Putamen (tissue), 1 donor: ENCODE measurements at regions not wholly inside any gene's neighbourhood (a gene's known extent, or its start where the extent isn't known, plus 50 kb on each side); places are given as distances from the start of the nearest gene placed in this dataset.

Source experiments
- DNase-seq: peaks from one replicate; pipeline ENCODE4 v3.0.0-alpha.2; 2016; ENCODE audit warnings: low spot score

GRCh38 chr16:86151239-86151851, 252.4 kb downstream of the IRF8 start:
- DNase-seq: no peak

GRCh38 chr16:86156155-86156554, 257.2 kb downstream of the IRF8 start:
- DNase-seq: no peak

- no peak for DNase-seq
These were observed 258.8 kb downstream of the IRF8 start for GRCh38 chr16:86157616-86158247.

- DNase-seq: no peak
These were observed 259.9 kb downstream of the IRF8 start for GRCh38 chr16:86158688-86159360.

DNA sequence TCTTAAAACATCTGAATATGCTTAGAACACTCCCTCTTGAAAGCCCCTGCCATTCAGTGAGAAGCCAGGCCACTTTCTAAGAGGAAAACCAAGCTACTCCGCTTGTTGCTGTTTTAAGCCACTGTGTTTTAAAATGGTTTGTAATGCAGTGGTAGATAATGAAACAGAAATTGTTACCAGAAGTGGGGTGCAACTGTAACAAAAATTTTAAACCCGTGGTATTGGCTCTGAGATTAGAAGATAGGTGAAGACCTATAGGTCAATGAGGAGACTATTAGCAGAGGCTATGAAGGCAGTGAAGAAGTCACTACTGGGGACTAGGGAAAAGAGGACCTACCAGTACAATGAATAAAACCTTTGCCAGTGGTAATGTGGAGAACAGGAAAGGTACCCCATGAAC, 266.5 kb downstream of the IRF8 start:
- DNase-seq: no peak

DNA sequence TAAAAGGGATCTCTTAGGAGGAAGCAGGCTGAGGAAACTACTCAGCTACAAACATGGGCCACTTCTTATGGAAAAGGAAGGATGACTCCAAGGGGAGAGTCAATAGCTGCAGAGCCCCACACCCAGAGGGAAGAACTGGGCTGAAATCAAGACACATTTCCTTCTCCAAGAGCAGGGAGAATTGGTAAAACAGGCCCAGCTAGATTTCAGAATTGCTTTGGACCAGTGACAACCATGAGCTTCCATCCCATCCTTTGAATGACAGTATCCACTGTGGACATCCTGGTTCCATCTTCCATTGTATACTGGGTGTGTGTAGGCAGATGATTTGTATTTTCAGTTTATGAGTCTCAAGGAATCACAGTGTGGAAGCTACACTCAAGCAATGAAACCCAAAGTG, 267.5 kb downstream of the IRF8 start:
- no peak for DNase-seq

GRCh38 chr16:86167061-86167460, 268.1 kb downstream of the IRF8 start:
- DNase-seq: no peak

DNA sequence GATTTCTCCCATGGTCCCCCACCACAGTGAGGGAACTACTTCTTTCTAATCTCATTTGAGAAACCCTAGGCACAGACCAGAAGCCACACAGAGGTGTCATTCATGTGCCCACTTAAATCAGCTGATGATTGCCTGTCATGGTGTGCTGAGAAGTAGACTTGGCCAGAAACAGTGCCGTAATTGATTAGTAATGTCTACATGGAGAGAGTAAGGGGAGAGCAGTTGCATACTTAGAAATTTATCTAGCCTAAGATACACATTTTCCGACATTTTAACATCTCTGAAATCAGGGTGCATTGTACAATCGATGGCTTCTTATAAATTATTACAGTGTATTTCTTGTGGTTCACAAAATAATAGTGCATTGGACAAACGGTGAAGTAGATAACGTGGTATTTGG, 271.8 kb downstream of the IRF8 start:
- DNase-seq: no peak

- no peak for DNase-seq
These were observed 272.4 kb downstream of the IRF8 start for GRCh38 chr16:86171329-86171728.

DNA sequence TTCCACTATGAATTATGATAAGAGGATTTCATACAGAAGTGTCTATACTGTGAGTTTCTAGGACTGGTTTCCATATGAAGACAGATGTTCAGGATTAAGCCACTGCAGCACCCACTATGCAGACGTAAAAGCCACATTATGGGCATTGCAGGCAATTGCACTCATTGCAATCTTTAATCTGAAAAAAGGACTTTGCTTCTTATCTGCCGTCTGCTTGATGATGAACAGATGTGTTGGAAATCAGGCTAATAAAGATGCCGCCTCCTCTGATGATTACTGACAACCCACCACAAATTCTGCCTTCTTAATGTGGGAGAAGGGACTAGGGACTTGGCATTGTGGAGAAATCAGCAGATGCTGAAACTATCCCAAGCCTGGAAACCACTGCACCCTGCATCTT, 276.9 kb downstream of the IRF8 start:
- DNase-seq: no peak

DNA sequence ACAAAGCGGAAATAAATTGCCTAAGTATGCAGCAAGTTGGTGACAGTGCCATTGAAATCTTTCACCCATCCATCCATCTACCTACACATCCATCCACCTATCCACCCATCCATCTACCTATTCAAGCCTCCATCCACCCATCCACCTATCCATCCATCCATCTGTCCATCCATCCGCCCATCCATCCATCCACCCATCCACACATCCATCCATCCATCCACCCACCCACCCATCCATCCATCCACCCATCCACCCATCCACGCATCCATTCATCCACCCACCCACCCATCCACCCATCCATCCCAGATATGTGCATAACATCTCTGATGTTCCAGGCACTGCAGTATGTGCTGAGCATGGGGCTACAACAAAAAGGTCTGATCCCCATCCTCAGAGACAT, 277.5 kb downstream of the IRF8 start:
- DNase-seq: no peak

DNA sequence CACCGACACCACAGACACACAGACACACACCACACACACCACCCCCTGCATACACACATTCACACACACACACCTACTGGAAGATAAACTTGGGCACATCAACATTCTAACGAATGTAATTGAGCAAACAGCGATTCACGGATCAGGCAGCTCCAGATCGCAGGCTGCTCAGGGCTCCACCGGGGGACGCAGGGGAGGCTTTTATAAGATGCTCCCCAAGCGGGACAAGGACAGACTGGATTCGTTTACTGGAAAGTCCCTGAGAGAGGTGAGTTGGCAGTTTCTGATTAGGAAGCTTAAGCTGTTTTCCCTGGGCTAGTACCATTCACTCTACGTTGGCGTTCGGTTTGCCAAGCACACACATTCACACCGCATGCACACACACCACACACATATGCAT, 281.3 kb downstream of the IRF8 start:
- DNase-seq: no peak

GRCh38 chr16:86180780-86181179, 281.8 kb downstream of the IRF8 start:
- DNase-seq: no peak

GRCh38 chr16:86181526-86181925, 282.6 kb downstream of the IRF8 start:
- no peak for DNase-seq

DNA sequence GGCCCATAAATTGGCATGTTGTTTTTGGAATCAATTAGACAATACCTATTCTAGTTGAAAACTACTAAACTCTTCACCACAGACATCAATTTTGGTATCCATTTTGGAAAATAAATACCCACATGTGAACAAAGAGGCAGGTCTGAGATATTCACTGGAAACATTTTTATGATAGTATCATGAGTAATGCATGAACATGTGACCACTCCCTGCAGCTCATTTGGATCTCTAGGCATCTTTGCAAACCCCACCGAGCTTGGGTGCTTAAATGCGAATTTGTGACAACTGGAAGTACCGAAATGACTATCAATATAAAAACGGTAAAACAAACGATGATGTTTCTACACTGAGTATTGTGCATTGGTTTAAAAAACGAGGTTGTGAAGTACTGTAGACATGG, 285.2 kb downstream of the IRF8 start:
- DNase-seq: no peak

GRCh38 chr16:86185089-86185488, 286.1 kb downstream of the IRF8 start:
- DNase-seq: no peak

DNA sequence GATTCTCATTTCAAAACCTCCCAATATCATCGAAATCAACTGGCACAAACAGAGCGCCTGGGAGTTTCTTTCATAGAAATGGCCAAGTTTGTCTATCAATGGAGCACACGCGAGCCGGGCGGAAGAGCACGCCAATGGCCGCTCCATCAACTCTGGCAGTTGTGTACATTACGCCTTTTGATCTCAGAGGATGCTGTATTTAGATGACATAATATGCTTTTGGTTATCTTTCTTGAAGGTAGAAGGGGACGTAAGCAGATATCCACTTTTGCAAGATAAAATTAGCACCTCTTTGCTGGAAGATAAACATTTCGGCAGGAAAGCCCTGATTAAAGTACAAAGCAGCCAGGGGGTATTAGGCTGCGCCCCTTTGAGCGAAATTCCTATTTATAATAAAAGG, 287.4 kb downstream of the IRF8 start:
- no peak for DNase-seq

GRCh38 chr16:86189934-86190333, 291.0 kb downstream of the IRF8 start:
- DNase-seq: no peak

GRCh38 chr16:86191663-86192062, 292.7 kb downstream of the IRF8 start:
- DNase-seq: no peak

DNA sequence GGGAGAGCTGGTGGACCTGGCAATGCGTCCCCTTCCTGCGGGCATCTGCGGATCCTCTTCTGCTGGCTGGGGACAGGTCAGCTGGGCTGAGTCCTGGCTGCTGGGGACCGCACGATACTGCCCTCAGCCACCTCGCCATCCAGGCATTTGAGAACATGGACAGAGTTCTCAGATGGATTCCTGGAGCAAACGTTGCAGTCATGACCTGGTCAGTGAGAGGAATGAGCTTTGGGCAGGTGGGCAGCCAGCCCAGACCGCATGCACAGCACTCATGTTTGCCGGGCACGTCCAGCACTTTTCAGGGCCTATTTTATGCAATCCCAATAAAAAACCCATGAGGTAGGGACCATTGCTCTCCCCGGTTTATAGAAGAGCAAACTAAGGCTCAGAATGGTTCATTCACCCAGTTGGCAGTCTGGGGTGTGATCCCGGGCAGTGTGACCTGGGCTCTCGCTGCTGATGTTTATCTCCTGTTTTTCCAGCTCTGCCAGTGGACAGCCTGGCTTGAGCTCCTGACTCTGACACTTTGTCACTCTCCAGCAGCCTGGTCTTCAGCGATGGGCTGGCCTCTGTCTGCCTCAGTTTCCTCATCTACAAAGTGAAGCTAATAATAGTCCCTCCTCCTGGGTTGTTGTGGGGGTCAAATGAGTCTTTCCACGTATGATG, 294.7 kb downstream of the IRF8 start:
- no peak for DNase-seq

DNA sequence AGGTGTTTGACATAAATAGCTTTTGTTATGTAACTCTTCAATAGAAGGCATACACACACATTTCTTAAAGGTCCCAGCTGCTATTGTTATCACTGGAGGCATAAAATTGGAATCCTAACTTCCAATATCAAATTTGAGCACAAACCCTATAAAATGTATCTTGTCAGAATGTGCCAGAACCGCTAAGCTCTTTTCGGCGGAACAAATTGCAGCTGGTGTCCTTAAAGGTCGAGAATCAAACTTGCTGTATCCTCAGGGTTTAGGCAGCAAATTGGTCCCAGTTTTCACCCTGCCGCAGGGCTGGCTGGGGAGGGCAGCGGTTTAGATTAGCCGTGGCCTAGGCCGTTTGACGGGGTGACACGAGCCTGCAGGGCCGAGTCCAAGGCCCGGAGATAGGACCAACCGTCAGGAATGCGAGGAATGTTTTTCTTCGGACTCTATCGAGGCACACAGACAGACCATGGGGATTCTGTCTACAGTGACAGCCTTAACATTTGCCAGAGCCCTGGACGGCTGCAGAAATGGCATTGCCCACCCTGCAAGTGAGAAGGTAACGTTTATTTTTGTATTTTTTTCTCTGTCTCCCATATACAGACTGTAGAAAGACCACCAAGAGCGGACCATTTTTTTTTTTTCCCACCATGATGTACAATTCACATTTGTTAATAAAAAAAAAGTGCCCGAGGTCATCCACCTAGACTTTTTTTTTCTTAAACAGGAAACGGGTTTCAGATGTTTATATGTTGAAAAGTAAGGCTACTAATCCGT, 297.1 kb downstream of the IRF8 start:
- no peak for DNase-seq

DNA sequence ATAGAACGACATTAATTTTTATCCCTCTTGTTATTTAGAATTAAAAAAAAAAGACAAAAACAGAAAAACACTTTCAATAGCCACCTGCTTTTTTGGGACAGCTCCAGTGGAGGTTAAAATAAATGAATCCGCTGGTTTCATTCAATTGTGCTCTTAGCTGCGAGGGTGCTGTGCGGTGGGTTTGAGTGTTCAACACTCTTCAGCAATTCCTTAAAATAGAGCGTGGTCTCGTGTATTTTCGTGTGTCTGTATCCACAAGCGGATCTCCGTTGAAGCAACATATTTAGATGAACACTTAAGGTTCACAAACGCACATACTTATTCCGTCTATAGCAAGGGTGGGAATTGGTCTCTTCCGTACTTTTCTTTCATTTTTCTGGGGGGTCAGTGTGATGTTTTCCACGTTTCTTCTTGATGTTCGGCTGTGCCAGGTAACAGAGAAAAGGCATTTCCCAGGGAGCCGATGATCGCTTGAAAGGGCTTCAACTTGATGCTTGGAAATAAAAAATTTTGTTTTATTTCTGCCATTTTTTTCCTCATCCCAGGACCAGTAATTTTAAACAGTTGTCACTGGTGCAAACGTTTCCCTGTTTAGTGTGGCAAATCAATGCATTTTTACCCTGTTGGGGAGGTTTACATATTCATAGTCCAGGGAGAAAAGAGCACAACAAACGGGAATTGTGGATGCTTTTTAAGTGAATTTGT, 297.9 kb downstream of the IRF8 start:
- no peak for DNase-seq
